RWPE2 (cell line): ENCODE measurements at regions not wholly inside any gene's neighbourhood (a gene's known extent, or its start where the extent isn't known, plus 50 kb on each side); places are given as distances from the start of the nearest gene placed in this dataset.

Experiments used
- ATAC-seq: fragments of 200-7000 bp; cut with Tn5 transposase; 3 replicates; pipeline ENCODE4 v1.9.1; 2021; ENCODE audit warnings: low read depth
- DNase-seq: peaks from one replicate; pipeline ENCODE4 v3.0.0-alpha.2; 2020; ENCODE audit warnings: low spot score
- H3K27ac ChIP-seq: fragments of 450-650 bp; 2 replicates; pipeline ENCODE4 v1.5.1; 2017; ENCODE audit warnings: mild to moderate bottlenecking; ENCODE audit not compliant: poor library complexity, severe bottlenecking
- H3K27me3 ChIP-seq: fragments of 250-450 bp; sonication (Bioruptor Pico); 2 replicates; pipeline ENCODE4 v1.5.1; 2021; ENCODE audit warnings: mild to moderate bottlenecking, moderate library complexity; ENCODE audit not compliant: insufficient read depth, poor library complexity, severe bottlenecking
- H3K36me3 ChIP-seq: fragments of 250-450 bp; sonication (Bioruptor Pico); 2 replicates; pipeline ENCODE4 v1.5.1; 2020; ENCODE audit warnings: low read depth, mild to moderate bottlenecking, moderate library complexity
- H3K4me1 ChIP-seq: fragments of 250-450 bp; sonication (Bioruptor Pico); 2 replicates; pipeline ENCODE4 v1.5.1; 2021; ENCODE audit warnings: mild to moderate bottlenecking, moderate library complexity; ENCODE audit not compliant: insufficient read depth, poor library complexity, severe bottlenecking
- H3K4me3 ChIP-seq: fragments of 250-450 bp; sonication (Bioruptor Pico); 2 replicates; pipeline ENCODE4 v1.5.1; 2021; ENCODE audit warnings: mild to moderate bottlenecking, moderate library complexity; ENCODE audit not compliant: severe bottlenecking
- H3K9me3 ChIP-seq: fragments of 250-450 bp; sonication (Bioruptor Pico); 2 replicates; pipeline ENCODE4 v1.5.1; 2021; ENCODE audit warnings: mild to moderate bottlenecking, moderate library complexity; ENCODE audit not compliant: severe bottlenecking
- CTCF ChIP-seq: fragments of 450-650 bp; IDR thresholded peaks from one replicate; pipeline ENCODE4 v1.5.1; 2017; ENCODE audit warnings: mild to moderate bottlenecking, moderate library complexity; ENCODE audit not compliant: poor library complexity, severe bottlenecking

GRCh38 chr2:181122601-181123000 lies 142.2 kb downstream of the UBE2E3 start:
- ATAC-seq (no peak), DNase-seq (no peak)
- no peak overlapping the region for H3K27ac ChIP-seq
- no peak overlapping the region for H3K4me3 ChIP-seq
- peaks cover 17% of the 10 kb centered on the region for H3K4me1 ChIP-seq
- TF ChIP-seq CTCF: no peak
- H3K36me3 ChIP-seq: no peaks in the 10 kb centered on the region
- H3K27me3 ChIP-seq: no peaks in the 10 kb centered on the region
- no peaks in the 10 kb centered on the region for H3K9me3 ChIP-seq

GRCh38 chr2:181123798-181124231 lies 143.4 kb downstream of the UBE2E3 start:
- no peak for TF ChIP-seq CTCF
- ATAC-seq: peak; percentile 66
- Histone ChIP-seq H3K9me3 (peaks cover 2% of the 10 kb centered on the region), H3K4me1 (peaks cover 17% of the 10 kb centered on the region), H3K27ac (peak overlapping the region; percentile 74), H3K27me3 (no peaks in the 10 kb centered on the region), H3K36me3 (no peaks in the 10 kb centered on the region), H3K4me3 (no peak overlapping the region)
- DNase-seq: no peak

GRCh38 chr2:181124497-181124896 lies 144.1 kb downstream of the UBE2E3 start:
- ATAC-seq (peak; percentile 46; the same call in 1 of the 3 replicates), DNase-seq (no peak)
- Histone ChIP-seq H3K4me1 (peaks cover 17% of the 10 kb centered on the region), H3K27me3 (no peaks in the 10 kb centered on the region), H3K4me3 (no peak overlapping the region), H3K27ac (peak overlapping the region; percentile 74), H3K36me3 (no peaks in the 10 kb centered on the region), H3K9me3 (peaks cover 2% of the 10 kb centered on the region)
- no peak for TF ChIP-seq CTCF

GRCh38 chr2:181125359-181125758 lies 145.0 kb downstream of the UBE2E3 start:
- no peak for TF ChIP-seq CTCF
- Histone ChIP-seq H3K36me3 (no peaks in the 10 kb centered on the region), H3K4me1 (peaks cover 17% of the 10 kb centered on the region), H3K27me3 (no peaks in the 10 kb centered on the region), H3K9me3 (peaks cover 2% of the 10 kb centered on the region), H3K27ac (peak overlapping the region; percentile 74), H3K4me3 (no peak overlapping the region)
- DNase-seq (no peak), ATAC-seq (no peak; the same call in 2 of the 3 replicates)

GRCh38 chr2:181126311-181126868 lies 146.0 kb downstream of the UBE2E3 start:
- DNase-seq: no peak
- H3K4me3 ChIP-seq: no peak overlapping the region
- no peaks in the 10 kb centered on the region for H3K36me3 ChIP-seq
- H3K27me3 ChIP-seq: no peaks in the 10 kb centered on the region
- peaks cover 2% of the 10 kb centered on the region for H3K9me3 ChIP-seq
- ATAC-seq: no peak
- peaks cover 17% of the 10 kb centered on the region for H3K4me1 ChIP-seq
- no peak for TF ChIP-seq CTCF
- H3K27ac ChIP-seq: no peak overlapping the region
